ENCODE measurements at regions not wholly inside any gene's neighbourhood (a gene's known extent, or its start where the extent isn't known, plus 50 kb on each side); places are given as distances from the start of the nearest gene placed in this dataset.
A peak's percentile ranks its signal among the peaks of the same experiment; 100 is the strongest.

- TF ChIP-seq ZNF112 (tag by site-specific recombination; IDR thresholded peaks at IDR 0.05), result no peak
- TF ChIP-seq ZNF660 (tag by site-specific recombination; IDR thresholded peaks at IDR 0.05), result no peak
Measured at GRCh38 chr4:159049780-159050375, 53.0 kb upstream of the RAPGEF2 start (continued).

DNA sequence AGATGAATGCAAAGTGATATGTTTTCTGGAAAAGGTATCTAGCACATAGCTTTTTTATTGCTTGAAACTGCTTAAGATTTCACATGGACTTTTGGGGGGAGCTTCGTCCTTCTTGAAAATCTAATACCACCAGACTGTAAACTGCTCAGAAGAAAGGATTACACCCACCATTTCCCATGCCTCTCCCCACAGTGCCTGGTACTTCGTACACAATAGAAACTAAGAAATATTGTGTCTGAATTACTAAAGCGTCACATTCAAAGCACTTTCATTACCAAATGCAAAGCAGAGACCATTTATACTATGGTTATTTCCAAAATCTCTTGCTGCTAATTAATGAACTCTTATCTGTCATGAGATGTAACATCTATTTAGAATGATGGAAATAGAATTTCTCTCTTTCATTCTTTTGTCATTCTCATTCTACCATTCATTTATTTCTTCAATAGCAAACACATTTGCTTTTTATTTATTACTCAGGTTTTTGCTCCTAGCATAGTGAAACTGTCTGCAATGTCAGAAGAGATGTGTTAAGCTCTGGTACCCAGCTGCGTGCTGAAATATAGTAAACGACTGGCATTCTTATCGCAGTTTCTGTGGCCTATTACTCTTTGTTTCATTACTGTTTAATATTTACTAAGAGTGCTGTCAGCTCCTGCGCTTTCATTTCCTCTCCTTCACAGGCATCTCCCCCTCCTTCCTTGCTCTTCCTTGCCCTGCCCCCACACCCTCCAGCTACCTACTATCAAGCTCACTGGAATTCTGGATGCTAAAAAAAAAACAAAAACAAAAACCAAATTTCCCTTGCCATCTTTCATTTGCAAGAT lies 51.4 kb upstream of the RAPGEF2 start:
- CTCF ChIA-PET, result interaction anchor here (1.0 kb wide), 1 partner anchor 59 kb away, joined by 3 read pairs; no protein-coding TSS in a partner anchor
- TF ChIP-seq PRDM1 (tag by site-specific recombination; IDR thresholded peaks at IDR 0.05) (0 out of 2 replicates have a peak, but pooled peaks have one; percentile 39), HOXC10 (CRISPR knock-in tag; IDR thresholded peaks at IDR 0.05) (no peak), ZFP37 (tag by site-specific recombination; IDR thresholded peaks at IDR 0.05) (no peak), ZNF701 (tag by site-specific recombination; IDR thresholded peaks at IDR 0.05) (no peak), GFI1B (tag by site-specific recombination; IDR thresholded peaks at IDR 0.05) (no peak), ELK4 (IDR thresholded peaks at IDR 0.05; ENCODE audit: borderline replicate concordance, low read depth, low read length) (no peak), ZNF184 (tag by site-specific recombination; IDR thresholded peaks at IDR 0.05) (no peak)
- no peak overlapping the region for H3K27ac ChIP-seq (ENCODE audit: extremely low read depth, low read depth, low read length)

DNA sequence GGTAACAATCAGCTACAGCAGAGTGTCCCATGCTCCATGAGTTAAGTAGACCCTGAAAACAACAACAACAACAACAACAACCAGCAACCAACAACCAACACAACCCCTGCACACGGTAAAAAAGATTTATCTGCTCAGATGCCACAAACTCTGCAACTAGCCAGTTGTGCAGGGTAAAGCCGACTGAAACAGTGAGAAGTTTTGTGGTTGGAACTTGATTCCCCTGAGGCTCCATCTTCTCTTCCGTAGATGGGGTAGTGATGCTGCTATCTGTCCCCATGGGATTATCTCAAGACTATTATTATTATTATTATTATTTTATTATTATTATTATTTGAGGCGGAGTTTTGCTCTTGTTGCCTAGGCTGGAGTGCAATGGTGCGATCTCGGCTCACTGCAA lies 50.6 kb upstream of the RAPGEF2 start:
- H3K9me3 ChIP-seq (ENCODE audit: control insufficient read depth, insufficient read depth, low read depth, low read length), result no peaks in the 10 kb centered on the region
- no peaks in the 10 kb centered on the region for H3K36me3 ChIP-seq (ENCODE audit: control insufficient read depth in 2 of 2, insufficient read depth in 1 of 2, low read length in 2 of 2)
- ChIA-PET POLR2A (no interaction called here), CTCF (interaction anchor here (1.0 kb wide), 1 partner anchor 58 kb away, joined by 3 read pairs; no protein-coding TSS in a partner anchor)
- no peaks in the 10 kb centered on the region; the same call in 1 of the 2 replicates for H3K4me1 ChIP-seq (ENCODE audit: control insufficient read depth, insufficient read depth, low read length)
- TF ChIP-seq ZBTB49 (tag by site-specific recombination; IDR thresholded peaks at IDR 0.05; ENCODE audit: low read depth), result no peak
- no peak for TF ChIP-seq ZNF701 (tag by site-specific recombination; IDR thresholded peaks at IDR 0.05)
- no peak for TF ChIP-seq ZNF155 (tag by site-specific recombination; IDR thresholded peaks at IDR 0.05)
- TF ChIP-seq REPIN1 (tag by site-specific recombination; IDR thresholded peaks at IDR 0.05; ENCODE audit: low read depth), result no peak
- no peak for TF ChIP-seq GLIS2 (tag by site-specific recombination; IDR thresholded peaks at IDR 0.05)
- no peak for TF ChIP-seq ZNF292 (tag by site-specific recombination; IDR thresholded peaks at IDR 0.05; ENCODE audit: borderline replicate concordance, low read depth)
- no peak for TF ChIP-seq ZNF274 (IDR thresholded peaks at IDR 0.05; ENCODE audit: low read length)
- no peak for TF ChIP-seq ZNF274 (tag by site-specific recombination; IDR thresholded peaks at IDR 0.05; ENCODE audit: borderline replicate concordance)
- no peak for TF ChIP-seq BCL11A (tag by site-specific recombination; IDR thresholded peaks at IDR 0.05; ENCODE audit: low read depth)
- TF ChIP-seq ZNF513 (tag by site-specific recombination; IDR thresholded peaks at IDR 0.05), result no peak
- TF ChIP-seq ZNF426 (tag by site-specific recombination; IDR thresholded peaks at IDR 0.05), result no peak
- TF ChIP-seq, protein P1, sequence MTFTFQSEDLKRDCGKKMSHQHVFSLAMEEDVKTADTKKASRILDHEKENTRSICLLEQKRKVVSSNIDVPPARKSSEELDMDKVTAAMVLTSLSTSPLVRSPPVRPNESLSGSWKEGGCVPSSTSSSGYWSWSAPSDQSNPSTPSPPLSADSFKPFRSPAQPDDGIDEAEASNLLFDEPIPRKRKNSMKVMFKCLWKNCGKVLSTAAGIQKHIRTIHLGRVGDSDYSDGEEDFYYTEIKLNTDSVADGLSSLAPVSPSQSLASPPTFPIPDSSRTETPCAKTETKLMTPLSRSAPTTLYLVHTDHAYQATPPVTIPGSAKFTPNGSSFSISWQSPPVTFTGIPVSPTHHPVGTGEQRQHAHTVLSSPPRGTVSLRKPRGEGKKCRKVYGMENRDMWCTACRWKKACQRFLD (tag by site-specific recombination; IDR thresholded peaks at IDR 0.05), result no peak
- TF ChIP-seq KLF1 (tag by site-specific recombination; IDR thresholded peaks at IDR 0.05), result no peak
- no peak for TF ChIP-seq GFI1B (tag by site-specific recombination; IDR thresholded peaks at IDR 0.05)
- TF ChIP-seq, protein P2, sequence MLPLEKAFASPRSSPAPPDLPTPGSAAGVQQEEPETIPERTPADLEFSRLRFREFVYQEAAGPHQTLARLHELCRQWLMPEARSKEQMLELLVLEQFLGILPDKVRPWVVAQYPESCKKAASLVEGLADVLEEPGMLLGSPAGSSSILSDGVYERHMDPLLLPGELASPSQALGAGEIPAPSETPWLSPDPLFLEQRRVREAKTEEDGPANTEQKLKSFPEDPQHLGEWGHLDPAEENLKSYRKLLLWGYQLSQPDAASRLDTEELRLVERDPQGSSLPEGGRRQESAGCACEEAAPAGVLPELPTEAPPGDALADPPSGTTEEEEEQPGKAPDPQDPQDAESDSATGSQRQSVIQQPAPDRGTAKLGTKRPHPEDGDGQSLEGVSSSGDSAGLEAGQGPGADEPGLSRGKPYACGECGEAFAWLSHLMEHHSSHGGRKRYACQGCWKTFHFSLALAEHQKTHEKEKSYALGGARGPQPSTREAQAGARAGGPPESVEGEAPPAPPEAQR (tag by site-specific recombination; IDR thresholded peaks at IDR 0.05), result no peak
- TF ChIP-seq ZFHX2 (tag by site-specific recombination; conservative IDR thresholded peaks at IDR 0.05), result no peak
- TF ChIP-seq ZSCAN23 (tag by site-specific recombination; IDR thresholded peaks at IDR 0.05), result no peak
- H3K27ac ChIP-seq (ENCODE audit: extremely low read depth, low read depth, low read length), result no peak overlapping the region
- H3K4me3 ChIP-seq (ENCODE audit: low read depth, low read length), result no peak overlapping the region

More for the DNA sequence above, 51.4 kb upstream of the RAPGEF2 start:
- Histone ChIP-seq H3K9me3 (ENCODE audit: control insufficient read depth, insufficient read depth, low read depth, low read length) (no peaks in the 10 kb centered on the region), H3K4me3 (ENCODE audit: low read depth, low read length) (no peak overlapping the region), H3K4me1 (ENCODE audit: control insufficient read depth, insufficient read depth, low read length) (no peaks in the 10 kb centered on the region; the same call in 1 of the 2 replicates), H3K36me3 (ENCODE audit: control insufficient read depth in 2 of 2, insufficient read depth in 1 of 2, low read length in 2 of 2) (no peaks in the 10 kb centered on the region)
- POLR2A ChIA-PET, result no interaction called here
